ENCODE measurements at regions not wholly inside any gene's neighbourhood (a gene's known extent, or its start where the extent isn't known, plus 50 kb on each side); places are given as distances from the start of the nearest gene placed in this dataset.

DNA sequence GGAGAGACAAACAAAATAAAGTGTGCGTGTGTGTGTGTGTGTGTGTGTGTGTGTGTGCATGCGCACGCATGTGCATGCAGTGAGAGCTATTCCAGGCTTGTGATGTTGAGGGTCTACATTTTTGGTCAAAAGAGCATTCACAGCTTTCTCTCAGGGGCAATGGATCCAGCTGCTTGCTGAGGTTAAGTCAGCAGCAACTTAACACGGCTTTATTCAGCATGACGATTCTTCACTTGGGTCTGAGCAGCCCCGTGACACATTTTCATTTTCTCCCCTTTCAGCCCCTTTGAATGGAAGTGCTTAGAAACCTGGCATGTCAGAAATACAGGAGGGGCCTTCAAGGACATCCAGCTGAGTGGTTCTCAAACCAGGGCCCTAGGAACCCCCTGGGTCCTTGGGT lies 66.4 kb upstream of the MED9 start:
- Mint-ChIP-seq H3K27me3 (ENCODE audit: low read depth) (no peaks in the 10 kb centered on the region), H3K36me3 (ENCODE audit: low read depth) (no peaks in the 10 kb centered on the region), H3K4me1 (ENCODE audit: low read depth) (peaks cover 32% of the 10 kb centered on the region), H3K27ac (no peak overlapping the region), H3K9me3 (no peaks in the 10 kb centered on the region), H3K4me3 (no peak overlapping the region)
- CTCF ChIA-PET: no interaction called here
- intact Hi-C loops (cut with micrococcal nuclease): no loop called here
- no peak for DNase-seq

DNA sequence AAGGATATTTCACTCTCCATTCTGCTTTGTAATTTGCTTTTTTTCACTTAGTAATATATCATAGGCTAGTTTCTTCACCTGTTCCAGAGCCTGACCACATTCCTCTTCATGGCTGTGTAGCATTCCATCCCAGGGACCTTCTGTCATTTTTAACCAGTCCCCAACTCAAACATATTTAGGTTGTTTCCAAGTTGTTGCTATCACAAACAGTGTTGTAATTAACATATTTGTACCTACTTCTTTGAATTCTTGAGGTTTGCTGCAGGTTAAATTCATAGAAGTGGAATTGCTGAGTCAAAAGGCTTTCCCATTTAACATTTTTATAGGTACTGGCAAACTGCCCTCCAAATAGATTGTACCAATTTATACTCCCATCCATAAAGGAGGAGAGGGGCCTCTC lies 65.1 kb upstream of the MED9 start:
- Mint-ChIP-seq H3K4me3 (no peak overlapping the region), H3K27me3 (ENCODE audit: low read depth) (no peaks in the 10 kb centered on the region), H3K4me1 (ENCODE audit: low read depth) (peaks cover 34% of the 10 kb centered on the region), H3K27ac (no peak overlapping the region), H3K9me3 (no peaks in the 10 kb centered on the region), H3K36me3 (ENCODE audit: low read depth) (no peaks in the 10 kb centered on the region)
- CTCF ChIA-PET: no interaction called here
- no peak for DNase-seq
- intact Hi-C loops (cut with micrococcal nuclease): no loop called here

DNA sequence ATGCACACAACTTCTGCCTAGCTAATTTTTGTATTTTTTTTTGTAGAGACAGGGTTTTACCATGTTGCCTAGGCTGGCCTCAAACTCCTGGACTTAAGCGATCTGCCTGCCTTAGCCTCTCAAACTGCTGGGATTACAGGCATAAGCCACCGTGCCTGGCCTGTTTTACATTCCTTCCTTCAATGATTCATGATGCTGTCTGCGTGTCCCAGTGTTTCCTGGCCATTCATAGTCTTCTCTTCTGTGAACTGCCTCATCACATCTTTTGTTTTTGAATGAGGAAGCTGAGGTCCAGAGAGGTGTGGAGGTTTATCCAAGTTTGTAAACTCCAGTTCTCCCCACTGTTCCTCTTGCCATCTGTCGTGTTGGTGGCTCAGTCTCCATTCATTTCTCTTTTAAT lies 64.5 kb upstream of the MED9 start:
- H3K27me3 Mint-ChIP-seq (ENCODE audit: low read depth): no peaks in the 10 kb centered on the region
- H3K36me3 Mint-ChIP-seq (ENCODE audit: low read depth): no peaks in the 10 kb centered on the region
- CTCF ChIA-PET: no interaction called here

DNA sequence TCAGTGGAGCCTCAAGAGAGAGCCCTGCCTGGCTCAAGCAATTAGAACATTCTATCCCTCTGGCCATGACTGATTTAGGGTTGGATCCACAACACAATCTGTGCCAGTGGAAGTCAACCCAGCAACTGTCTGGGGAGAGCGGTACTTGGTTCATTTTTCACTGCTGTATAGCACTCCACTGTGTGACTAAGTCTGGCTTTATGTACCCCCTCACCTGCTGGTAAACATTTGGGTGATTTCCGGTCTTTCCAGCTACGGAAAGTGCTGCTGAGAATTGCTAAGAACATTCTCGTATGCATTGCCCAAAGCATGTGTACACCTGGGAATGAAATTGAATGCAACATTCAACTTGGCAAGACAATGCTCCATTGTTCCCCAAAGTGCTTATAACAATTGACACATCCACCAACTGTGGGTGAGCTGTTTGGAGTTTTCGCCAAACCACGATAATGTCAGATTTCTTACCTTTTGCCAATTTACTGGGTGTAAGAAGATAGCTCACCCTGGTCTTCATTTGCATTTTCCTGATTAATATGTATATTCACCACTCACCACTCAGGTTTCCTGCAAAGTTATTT lies 63.5 kb upstream of the MED9 start:
- Mint-ChIP-seq H3K27ac (no peak overlapping the region), H3K9me3 (no peaks in the 10 kb centered on the region), H3K27me3 (ENCODE audit: low read depth) (no peaks in the 10 kb centered on the region), H3K4me3 (no peak overlapping the region), H3K36me3 (ENCODE audit: low read depth) (no peaks in the 10 kb centered on the region), H3K4me1 (ENCODE audit: low read depth) (peaks cover 30% of the 10 kb centered on the region)
- intact Hi-C loops (cut with micrococcal nuclease): no loop called here
- CTCF ChIA-PET: no interaction called here
- DNase-seq: no peak

More for the DNA sequence above, 64.5 kb upstream of the MED9 start:
- intact Hi-C loops (cut with micrococcal nuclease): no loop called here
- Mint-ChIP-seq H3K4me3 (no peak overlapping the region), H3K9me3 (no peaks in the 10 kb centered on the region), H3K27ac (no peak overlapping the region), H3K4me1 (ENCODE audit: low read depth) (peaks cover 35% of the 10 kb centered on the region)
- DNase-seq: no peak

DNA sequence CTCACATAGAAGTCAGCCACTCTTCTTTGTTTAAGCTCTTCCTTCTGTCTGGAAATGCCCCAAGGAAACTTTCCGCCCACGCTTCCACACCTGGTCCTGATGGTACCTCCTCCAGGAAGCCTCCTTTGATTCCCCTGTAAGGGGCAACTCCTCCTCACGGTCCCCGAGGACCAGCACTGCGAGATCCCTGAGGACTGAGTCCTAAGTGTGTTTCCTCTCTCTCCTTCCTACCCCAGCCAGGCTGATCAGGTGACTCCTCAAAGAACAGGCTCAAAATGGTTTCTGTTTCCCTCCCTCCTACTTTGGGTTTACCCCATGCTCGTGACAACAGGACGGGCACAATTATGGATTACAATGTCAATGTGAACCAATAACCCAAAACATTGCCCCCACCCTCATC lies 63.0 kb upstream of the MED9 start:
- DNase-seq: no peak
- CTCF ChIA-PET: interaction anchor here (0.7 kb wide), 1 partner anchor 15 kb away, joined by 3 read pairs; no protein-coding TSS in a partner anchor
- no peaks in the 10 kb centered on the region for H3K9me3 Mint-ChIP-seq
- peaks cover 25% of the 10 kb centered on the region for H3K4me1 Mint-ChIP-seq (ENCODE audit: low read depth)
- no peak overlapping the region for H3K4me3 Mint-ChIP-seq
- H3K27ac Mint-ChIP-seq: no peak overlapping the region
- H3K36me3 Mint-ChIP-seq (ENCODE audit: low read depth): no peaks in the 10 kb centered on the region
- intact Hi-C loops (cut with micrococcal nuclease): no loop called here
- no peaks in the 10 kb centered on the region for H3K27me3 Mint-ChIP-seq (ENCODE audit: low read depth)

DNA sequence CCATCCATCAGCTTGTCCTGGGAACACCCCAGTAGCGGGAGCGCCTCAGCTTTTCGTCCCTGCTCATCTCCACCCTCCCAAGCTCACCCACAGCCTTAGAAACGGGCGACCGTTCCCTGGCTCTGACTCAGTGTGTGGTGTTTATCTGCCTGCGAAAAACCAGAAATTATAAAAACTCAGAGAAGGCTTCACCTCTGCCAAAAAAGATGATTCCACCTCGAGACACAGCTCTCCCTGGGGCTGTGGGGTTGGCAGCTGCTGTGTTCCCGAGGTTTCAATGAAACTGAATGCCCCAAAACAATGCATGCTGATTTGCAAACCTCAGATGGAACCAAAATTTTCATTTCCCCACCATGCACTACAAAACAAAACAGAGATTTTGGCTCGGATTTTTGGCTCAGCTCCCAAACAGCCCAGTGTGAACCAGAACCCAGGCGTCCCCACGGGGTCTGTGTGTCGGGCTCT lies 62.4 kb upstream of the MED9 start:
- Mint-ChIP-seq H3K36me3 (ENCODE audit: low read depth) (no peaks in the 10 kb centered on the region), H3K4me1 (ENCODE audit: low read depth) (peaks cover 21% of the 10 kb centered on the region), H3K27me3 (ENCODE audit: low read depth) (no peaks in the 10 kb centered on the region), H3K4me3 (no peak overlapping the region), H3K9me3 (no peaks in the 10 kb centered on the region), H3K27ac (no peak overlapping the region)
- CTCF ChIA-PET: interaction anchor here (0.7 kb wide), 1 partner anchor 16 kb away, joined by 3 read pairs; no protein-coding TSS in a partner anchor
- intact Hi-C loops (cut with micrococcal nuclease): no loop called here
- no peak for DNase-seq

DNA sequence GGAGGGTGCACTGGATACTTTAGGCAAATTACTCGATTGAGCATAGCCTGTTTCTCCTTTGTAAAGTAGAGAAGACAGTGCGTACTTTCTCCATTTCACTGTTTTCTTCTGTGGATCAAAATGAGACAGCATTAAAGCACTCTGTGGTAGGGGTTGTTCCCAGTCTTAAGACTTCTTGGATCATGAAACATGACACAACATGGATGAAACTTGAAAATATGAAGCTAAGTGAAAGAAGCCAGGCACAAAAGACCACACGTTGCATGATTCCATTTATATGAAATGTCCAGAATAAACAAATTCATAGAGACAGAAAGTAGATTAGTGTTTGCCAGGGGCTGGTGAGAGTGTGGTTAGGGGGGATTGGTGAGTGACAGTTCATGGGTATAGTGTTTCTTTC lies 61.8 kb upstream of the MED9 start:
- CTCF ChIA-PET: interaction anchor here (1.5 kb wide), 1 partner anchor 23 kb away, joined by 5 read pairs; no protein-coding TSS in a partner anchor
- H3K9me3 Mint-ChIP-seq: no peaks in the 10 kb centered on the region
- no peaks in the 10 kb centered on the region for H3K36me3 Mint-ChIP-seq (ENCODE audit: low read depth)
- peaks cover 18% of the 10 kb centered on the region for H3K4me1 Mint-ChIP-seq (ENCODE audit: low read depth)
- DNase-seq: no peak
- no peak overlapping the region for H3K4me3 Mint-ChIP-seq
- no peaks in the 10 kb centered on the region for H3K27me3 Mint-ChIP-seq (ENCODE audit: low read depth)
- H3K27ac Mint-ChIP-seq: no peak overlapping the region
- intact Hi-C loops (cut with micrococcal nuclease): no loop called here

DNA sequence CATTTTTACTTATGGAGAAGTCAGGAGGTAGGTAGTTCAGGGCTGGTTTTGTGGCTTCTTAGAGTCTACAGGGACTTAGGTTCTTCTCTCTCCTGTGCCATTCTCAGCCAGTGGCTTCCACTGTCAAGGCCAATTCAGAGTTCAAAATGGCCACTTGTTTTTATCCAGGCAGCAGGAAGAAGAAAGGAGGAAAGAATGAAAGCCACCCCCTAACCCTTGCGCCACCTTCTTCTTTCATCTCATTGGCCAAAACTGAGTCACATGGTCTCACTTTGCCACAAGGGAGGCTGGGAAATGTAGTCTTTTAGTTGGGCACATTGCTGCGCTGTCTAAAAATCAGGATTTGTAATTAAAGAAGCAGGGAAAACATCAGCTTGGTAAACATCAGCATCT lies 60.8 kb upstream of the MED9 start:
- Mint-ChIP-seq H3K27me3 (ENCODE audit: low read depth) (no peaks in the 10 kb centered on the region), H3K4me1 (ENCODE audit: low read depth) (peaks cover 18% of the 10 kb centered on the region), H3K9me3 (no peaks in the 10 kb centered on the region), H3K36me3 (ENCODE audit: low read depth) (no peaks in the 10 kb centered on the region), H3K4me3 (no peak overlapping the region), H3K27ac (peak overlapping the region; percentile 39)
- DNase-seq: peak; percentile 50
- intact Hi-C loops (cut with micrococcal nuclease): no loop called here
- CTCF ChIA-PET: interaction anchor here (1.3 to 1.5 kb wide), 2 partner anchors 24 to 63 kb away, joined by 3 to 5 read pairs; no protein-coding TSS in a partner anchor

DNA sequence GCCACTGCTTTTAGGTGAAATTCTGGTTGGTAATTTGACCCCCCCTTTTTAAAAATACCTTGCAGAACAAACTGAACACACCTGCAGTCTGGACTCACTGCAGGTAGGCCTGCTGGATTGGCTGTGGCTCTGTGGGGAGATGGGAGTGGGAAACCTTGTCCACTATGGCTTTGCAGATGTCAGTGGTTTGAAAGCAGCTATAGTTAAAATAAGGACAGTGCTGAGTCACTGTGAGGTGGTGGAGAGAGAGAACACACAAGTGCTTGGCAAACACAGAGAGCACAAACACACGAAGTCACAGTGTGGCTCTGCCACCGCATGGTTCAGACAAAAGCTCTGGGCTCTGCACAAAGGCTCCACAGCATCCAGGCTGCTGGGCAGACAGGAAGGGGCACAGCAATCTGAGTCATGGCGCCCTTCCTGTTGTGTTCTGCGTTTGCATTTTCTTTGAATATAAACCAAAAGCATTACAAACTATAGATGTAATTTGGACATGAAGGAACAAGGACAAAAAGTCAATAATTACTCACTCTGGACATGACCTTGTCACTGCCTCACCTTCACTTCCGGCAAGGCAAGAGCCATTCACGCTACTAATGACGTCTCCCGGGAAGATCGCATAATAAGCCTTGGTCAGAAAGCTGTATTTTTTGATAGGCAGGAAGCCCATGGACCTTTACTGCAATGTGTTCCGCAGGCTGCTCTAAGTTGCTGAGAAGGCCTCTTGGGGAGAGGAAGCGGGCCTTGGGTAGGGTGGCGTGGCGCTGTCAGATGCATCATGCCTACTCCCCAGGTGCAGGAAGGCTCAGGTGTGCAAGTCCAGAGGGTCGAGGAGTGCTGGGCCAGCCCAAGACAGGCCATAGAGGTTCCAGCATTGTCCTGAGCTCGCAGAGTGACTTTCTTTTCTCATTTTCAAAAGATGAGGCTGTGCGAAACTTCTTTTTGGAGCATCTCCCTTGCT lies 60.1 kb upstream of the MED9 start:
- intact Hi-C loops (cut with micrococcal nuclease): no loop called here
- DNase-seq: peak; percentile 71
- no peaks in the 10 kb centered on the region for H3K9me3 Mint-ChIP-seq
- H3K36me3 Mint-ChIP-seq (ENCODE audit: low read depth): no peaks in the 10 kb centered on the region
- no peak overlapping the region for H3K4me3 Mint-ChIP-seq
- H3K27me3 Mint-ChIP-seq (ENCODE audit: low read depth): no peaks in the 10 kb centered on the region
- H3K4me1 Mint-ChIP-seq (ENCODE audit: low read depth): peaks cover 18% of the 10 kb centered on the region
- CTCF ChIA-PET: interaction anchor here (1.3 to 1.5 kb wide), 3 partner anchors 24 to 64 kb away, joined by 3 to 5 read pairs (median 4); no protein-coding TSS in a partner anchor
- peak overlapping the region; percentile 39 for H3K27ac Mint-ChIP-seq

DNA sequence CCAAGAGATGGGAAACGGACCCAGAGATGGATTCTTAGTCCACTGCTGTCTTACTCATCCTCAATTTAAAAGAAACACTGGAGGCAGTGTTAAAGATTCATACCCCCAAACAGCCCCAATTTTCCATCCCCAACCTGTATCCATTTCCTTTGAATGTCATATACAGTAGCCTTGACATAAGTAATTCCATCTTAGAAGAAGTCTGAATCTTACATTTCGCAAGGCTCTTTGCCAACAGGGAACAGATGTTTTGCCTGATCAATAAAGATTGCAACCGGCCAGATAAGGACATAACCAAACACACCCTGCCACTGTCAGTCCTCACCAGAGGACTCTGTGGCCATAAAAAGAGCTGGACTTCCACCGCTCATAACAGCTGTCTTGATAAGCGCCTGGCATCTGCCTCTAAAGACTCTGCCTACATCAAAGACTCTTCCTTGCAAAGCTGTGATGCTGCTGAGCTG lies 59.0 kb upstream of the MED9 start:
- H3K9me3 Mint-ChIP-seq: no peaks in the 10 kb centered on the region
- no peaks in the 10 kb centered on the region for H3K36me3 Mint-ChIP-seq (ENCODE audit: low read depth)
- intact Hi-C loops (cut with micrococcal nuclease): no loop called here
- H3K4me1 Mint-ChIP-seq (ENCODE audit: low read depth): peaks cover 18% of the 10 kb centered on the region
- CTCF ChIA-PET: interaction anchor here (1.5 kb wide), 1 partner anchor 63 kb away, joined by 4 read pairs; no protein-coding TSS in a partner anchor
- no peaks in the 10 kb centered on the region for H3K27me3 Mint-ChIP-seq (ENCODE audit: low read depth)
- no peak overlapping the region for H3K4me3 Mint-ChIP-seq
- H3K27ac Mint-ChIP-seq: no peak overlapping the region
- no peak for DNase-seq

DNA sequence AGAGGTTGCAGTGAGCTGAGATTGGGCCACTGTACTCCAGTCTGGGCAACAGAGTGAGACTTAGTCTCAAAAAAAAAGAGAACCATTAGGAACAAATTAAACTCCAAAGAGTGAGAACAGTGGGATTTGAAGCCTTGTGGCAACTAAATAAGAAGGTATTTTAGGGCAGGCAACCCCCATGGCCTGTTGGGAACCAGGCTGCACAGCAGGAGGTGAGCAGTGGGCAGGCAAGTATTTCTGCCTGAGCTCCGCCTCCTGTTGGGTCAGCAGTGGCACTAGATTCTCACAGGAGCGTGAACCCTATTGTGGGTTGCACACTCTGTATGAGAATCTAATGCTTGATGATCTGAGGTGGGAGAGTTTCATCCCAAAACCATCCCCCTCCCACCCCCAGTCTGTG lies 57.6 kb upstream of the MED9 start:
- CTCF ChIA-PET: no interaction called here
- no peaks in the 10 kb centered on the region for H3K27me3 Mint-ChIP-seq (ENCODE audit: low read depth)
- no peaks in the 10 kb centered on the region for H3K9me3 Mint-ChIP-seq
- H3K27ac Mint-ChIP-seq: no peak overlapping the region
- no peaks in the 10 kb centered on the region for H3K36me3 Mint-ChIP-seq (ENCODE audit: low read depth)
- no peak for DNase-seq
- no peak overlapping the region for H3K4me3 Mint-ChIP-seq
- intact Hi-C loops (cut with micrococcal nuclease): no loop called here
- peaks cover 16% of the 10 kb centered on the region for H3K4me1 Mint-ChIP-seq (ENCODE audit: low read depth)

DNA sequence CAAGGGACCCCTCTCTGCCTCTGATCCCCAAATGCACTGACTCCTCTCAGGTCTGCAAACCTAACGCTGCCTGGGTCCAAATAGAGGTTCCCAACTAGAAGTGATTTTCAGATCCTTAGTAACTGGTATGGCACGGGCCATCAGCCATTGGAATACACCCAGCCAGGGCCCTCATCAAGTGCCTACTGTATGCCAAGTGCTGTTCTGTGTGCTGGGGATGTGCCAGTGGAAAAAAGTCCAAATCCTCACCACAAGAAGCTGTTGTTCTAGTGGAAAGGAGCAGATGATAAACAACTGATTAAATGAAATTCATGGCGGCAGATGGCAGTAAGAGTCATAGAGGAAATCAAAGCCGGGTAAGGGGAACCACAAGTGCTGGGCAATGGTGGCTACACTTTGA lies 57.2 kb upstream of the MED9 start:
- H3K4me1 Mint-ChIP-seq (ENCODE audit: low read depth): peaks cover 16% of the 10 kb centered on the region
- no peaks in the 10 kb centered on the region for H3K9me3 Mint-ChIP-seq
- CTCF ChIA-PET: no interaction called here
- H3K4me3 Mint-ChIP-seq: no peak overlapping the region
- H3K27ac Mint-ChIP-seq: no peak overlapping the region
- intact Hi-C loops (cut with micrococcal nuclease): no loop called here
- no peaks in the 10 kb centered on the region for H3K27me3 Mint-ChIP-seq (ENCODE audit: low read depth)
- no peak for DNase-seq
- H3K36me3 Mint-ChIP-seq (ENCODE audit: low read depth): no peaks in the 10 kb centered on the region
